ENCODE measurements at regions not wholly inside any gene's neighbourhood (a gene's known extent, or its start where the extent isn't known, plus 50 kb on each side); places are given as distances from the start of the nearest gene placed in this dataset.

GRCh38 chr13:37950016-37950415 is 80.4 kb upstream of the TRPC4 start:
- TF ChIP-seq CTCF (IDR thresholded peaks at IDR 0.05; ENCODE audit: poor library complexity, severe bottlenecking) (no peak), SMC3 (conservative IDR thresholded peaks at IDR 0.05; ENCODE audit: poor library complexity) (no peak), POLR2AphosphoS5 (IDR thresholded peaks at IDR 0.05) (no peak)
